HG03139 (cell line): ENCODE measurements at regions not wholly inside any gene's neighbourhood (a gene's known extent, or its start where the extent isn't known, plus 50 kb on each side); places are given as distances from the start of the nearest gene placed in this dataset.

Experiments
- ATAC-seq: cut with Tn5 transposase; IDR thresholded peaks from one replicate; pipeline ENCODE4 v1.9.1; 2021; ENCODE audit not compliant: unreplicated experiment

- no peak for ATAC-seq
Measured at GRCh38 chr2:8309131-8309530, 372.7 kb upstream of the ID2 start.

DNA sequence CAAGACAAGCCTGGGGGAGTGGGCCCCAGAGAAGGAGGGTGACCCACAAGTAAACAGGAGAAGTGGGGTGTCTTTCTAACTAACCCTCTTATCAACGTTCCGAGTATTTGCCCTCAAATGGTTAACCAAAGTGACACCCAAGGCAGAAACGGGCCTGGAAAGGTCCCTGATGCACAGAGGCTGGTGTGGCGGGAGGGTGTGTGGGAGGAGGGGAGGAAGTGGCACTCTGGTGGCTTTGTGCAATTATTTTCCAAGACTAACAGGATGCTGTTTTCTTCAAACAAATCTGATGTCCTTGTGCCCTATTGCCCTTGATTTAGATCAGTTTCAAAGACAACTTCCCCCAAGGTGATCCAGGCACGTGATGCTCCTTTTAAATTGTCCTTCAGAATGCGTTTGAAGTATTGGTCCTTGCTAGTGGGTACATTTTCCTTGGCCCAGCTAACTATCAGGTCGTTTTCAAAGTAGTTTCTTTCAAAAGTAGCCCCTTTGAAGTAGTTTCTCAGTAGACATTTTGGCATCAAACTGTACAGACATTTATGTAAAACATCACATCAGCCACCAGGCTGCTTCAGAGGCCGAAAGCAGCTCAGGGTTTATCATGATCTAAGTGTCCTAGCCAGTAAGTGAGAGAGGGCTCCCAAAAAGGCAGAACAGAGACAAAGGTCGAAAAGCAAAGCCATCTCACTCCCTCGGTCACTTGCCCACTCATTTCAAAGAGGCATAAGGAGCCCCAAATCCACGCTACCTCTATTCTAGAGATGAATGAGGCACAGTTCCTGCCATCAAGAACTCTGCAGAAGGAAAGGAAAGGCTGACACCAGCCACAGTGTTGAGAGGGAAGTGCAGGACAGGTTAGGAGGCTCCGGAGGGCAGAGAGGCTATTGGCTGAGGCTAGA, 371.1 kb upstream of the ID2 start:
- ATAC-seq = no peak

- ATAC-seq = no peak
Measured at GRCh38 chr2:8312221-8312620, 369.6 kb upstream of the ID2 start.

GRCh38 chr2:8312861-8313830, 368.7 kb upstream of the ID2 start:
- peak; percentile 70 for ATAC-seq

DNA sequence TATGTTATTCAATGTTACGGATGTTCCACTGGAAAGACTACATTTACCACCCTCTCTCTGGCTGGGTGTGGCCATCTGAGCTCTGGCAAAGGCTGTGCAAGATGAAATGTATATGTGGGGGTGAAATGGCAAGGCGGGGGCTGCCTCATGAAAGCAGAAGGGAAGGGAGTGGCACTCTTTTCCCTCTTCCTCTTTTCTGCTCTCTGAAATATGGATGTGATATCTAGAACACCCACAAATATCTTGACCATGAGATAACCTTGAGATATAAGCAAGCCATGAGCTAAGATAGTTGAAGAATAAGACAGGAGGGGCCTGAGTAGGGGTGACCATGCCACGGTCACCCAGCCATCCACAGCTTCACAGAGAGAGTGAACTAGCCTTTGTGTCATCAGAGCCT, 367.8 kb upstream of the ID2 start:
- ATAC-seq = no peak

- ATAC-seq = no peak
Measured at GRCh38 chr2:8315531-8316165, 366.2 kb upstream of the ID2 start.

DNA sequence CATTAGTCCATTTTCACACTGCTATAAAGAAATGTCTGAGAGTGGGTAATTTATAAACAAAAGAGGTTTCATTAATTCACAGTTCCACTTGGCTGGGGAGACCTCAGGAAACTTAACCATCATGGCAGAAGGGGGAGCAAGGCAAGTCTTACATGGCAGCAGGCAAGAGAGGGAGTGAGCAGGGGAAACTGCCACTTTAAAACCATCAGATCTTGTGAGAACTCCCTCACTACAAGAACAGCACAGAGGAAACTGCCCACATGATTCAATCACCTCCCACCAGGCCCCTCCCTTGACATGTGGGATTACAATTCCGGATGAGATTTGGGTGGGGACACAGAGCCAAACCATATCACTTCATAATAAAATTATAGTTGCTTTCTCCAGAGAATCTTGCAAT, 365.5 kb upstream of the ID2 start:
- no peak for ATAC-seq

DNA sequence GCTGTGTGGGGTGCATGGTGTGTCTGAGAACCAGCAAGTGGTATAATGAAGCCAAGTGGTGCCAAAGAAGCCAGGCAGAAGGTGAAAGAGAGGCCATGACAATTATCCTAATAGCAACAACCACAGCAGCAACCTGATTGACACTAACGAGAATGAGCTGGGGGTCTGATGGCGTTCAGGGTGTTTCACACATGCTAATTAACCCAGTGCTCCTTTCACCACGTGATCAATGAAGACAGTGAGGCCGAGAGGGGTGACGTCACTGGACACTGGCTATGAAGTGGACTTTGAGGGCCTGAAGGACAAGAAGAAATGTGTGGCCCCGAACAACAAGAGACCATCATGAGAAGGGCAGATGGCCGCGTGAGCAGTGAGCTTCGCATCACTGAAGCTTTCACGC, 364.4 kb upstream of the ID2 start:
- ATAC-seq = no peak

DNA sequence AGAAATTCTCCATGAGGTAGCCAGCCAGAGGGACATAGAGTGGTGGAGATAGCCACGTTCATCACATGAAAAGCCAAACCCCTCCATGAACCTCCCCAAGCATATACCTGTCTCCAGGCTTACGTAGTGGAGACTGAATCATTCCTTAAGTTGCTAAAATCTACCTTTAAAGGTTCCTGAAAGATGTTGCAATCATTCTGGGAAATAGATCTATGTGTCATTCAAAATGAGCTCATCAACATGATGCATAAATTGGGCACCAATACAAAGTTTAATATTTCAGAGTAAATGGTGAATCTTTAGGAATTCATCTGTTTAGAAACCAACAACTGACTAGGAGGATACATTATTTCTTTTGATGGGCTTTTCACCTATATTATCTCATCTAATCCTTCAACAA, 362.6 kb upstream of the ID2 start:
- ATAC-seq = no peak

- no peak for ATAC-seq
Measured at GRCh38 chr2:8320311-8321066, 361.4 kb upstream of the ID2 start.

DNA sequence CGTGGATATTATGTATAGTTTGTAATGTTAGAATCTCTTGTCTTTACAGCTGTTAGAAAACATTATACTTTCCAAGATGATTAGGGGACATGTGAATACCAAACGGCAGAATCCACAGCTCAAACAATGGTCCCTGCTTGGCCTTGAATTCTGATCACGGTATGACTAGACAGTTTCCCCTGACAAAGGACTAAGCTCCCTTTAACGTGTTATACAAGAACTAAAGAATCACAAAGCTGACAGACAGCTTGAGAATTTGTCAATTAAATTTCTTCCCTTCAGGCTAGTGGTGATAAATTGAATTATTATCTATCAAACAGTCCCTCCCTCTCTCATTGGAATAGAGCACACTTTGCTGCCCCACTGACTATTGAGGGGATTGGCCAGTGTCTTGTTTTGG, 359.2 kb upstream of the ID2 start:
- ATAC-seq = no peak

GRCh38 chr2:8324164-8324856, 357.5 kb upstream of the ID2 start:
- no peak for ATAC-seq

- ATAC-seq = no peak
Measured at GRCh38 chr2:8324901-8325300, 357.0 kb upstream of the ID2 start.

DNA sequence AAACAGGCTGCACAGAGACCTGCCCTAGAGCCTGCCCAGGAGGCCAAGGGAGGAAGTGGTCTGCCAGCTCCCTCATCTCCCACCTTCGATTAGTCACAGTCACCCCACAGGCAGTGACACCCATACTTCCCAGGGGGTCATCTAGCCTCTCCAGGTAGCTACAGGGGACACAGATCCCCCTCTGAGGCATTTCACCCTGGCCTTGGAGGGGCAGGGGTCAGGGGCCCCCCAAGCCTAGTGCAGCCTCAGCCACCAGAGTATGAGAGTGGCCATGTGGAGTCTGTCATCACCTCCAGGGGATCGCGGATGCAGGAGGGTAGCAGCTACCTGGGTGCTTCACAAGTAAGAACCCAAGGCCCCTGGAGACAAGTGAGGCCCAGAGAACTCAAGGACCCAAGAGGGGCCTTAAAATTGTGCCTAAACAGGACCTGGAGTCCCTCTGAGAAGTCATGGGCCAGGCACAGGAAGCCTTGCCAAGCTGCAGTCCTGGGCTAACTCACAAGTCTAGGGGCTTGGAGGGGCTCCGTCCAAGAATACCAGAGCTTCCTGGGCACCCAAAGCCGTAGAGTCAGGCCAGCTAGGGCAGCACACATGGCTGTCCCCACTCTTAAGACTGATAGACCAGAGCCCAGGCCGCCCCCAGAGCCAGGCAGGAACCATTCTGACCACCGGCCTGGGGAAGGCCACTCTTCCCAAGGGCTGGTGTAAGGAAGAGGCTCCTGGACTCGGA, 354.3 kb upstream of the ID2 start:
- ATAC-seq = no peak

DNA sequence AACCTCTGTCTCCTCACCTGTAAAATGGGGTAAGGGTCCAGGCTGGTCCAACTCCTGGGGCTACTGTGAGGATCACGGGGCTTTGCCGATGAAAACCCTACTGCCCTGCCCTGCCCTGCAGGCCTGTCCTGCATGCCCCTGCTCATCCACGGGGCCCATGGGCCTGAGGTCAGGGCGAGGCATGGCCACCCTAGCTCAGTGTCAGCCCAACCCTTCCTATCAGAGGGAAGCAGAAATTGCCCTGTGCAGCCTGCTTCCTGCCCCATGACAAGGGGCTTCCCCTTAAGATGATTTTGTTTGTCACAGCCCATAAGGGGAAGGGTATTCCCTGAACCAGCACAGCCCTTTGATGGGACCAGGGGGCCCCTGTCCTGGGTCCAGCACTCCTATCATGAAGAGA, 353.6 kb upstream of the ID2 start:
- no peak for ATAC-seq

DNA sequence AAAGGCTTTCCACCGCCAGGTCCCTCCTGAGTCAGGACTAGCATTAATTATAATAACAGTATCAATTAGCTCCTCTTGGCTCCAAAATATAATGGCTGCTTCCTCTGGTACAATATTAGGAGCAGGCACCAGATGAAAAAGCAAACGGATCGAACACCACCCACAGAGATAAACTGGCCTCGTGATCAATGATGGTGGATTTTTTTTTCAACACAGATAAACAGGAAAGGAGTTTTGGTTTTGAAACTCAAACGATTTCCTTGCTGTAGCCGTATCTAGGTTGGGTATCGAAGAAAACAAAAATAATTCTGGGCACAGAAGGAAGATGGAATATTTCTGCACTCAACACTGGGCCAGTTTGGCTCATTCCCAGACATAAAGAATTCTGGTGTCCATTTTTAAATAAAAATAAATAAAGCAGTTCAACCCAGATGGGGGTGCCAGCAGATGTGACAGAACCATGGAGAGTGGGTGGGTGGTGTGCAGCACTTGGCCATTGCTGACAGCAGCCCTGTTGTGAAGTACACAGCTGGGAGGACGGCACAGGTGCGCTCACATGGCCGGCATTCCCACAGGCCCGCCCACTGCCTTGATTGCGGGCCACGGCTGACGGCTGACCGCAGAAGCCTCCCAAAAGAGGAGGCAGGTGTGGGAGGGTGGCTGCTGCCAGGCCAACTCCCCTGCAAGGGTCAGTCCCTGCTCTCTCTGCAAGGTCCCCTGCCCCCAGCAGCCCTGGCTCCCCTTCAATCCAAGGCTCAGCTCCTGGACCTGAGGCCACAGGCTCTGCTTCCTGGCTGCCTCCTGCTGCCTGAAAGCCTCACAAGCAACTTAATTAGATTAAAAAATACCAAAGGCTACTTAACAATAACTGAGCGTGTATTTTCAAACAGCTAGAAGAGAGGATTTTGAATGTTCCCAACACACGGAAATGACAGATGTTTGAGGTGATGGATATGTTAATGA, 351.9 kb upstream of the ID2 start:
- no peak for ATAC-seq

GRCh38 chr2:8331068-8331467, 350.8 kb upstream of the ID2 start:
- no peak for ATAC-seq

DNA sequence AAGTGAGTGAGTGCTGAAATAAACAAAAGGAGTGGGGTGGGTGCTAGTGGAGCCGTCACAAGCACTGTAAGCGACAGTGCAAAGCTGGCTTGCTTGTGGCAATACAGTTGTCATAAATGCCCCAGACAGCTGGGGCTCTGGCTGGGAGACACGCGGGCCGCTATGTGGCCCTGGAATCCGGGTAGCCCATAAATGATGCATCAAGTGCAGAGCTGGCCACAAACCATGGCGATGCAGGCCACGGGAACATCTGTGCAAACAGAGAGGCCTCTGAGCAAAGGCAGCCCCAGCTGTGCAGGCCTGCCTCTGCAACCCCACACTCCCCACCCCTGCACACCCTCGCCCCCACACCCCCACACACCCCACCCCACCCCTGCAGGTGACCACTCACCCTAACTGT, 349.2 kb upstream of the ID2 start:
- no peak for ATAC-seq
